GM18498 (cell line): ENCODE measurements at regions not wholly inside any gene's neighbourhood (a gene's known extent, or its start where the extent isn't known, plus 50 kb on each side); places are given as distances from the start of the nearest gene placed in this dataset.
A peak's percentile ranks its signal among the peaks of the same experiment; 100 is the strongest.

Experiments used
- ATAC-seq: cut with Tn5 transposase; IDR thresholded peaks from one replicate; pipeline ENCODE4 v1.9.1; 2021; ENCODE audit warnings: mild to moderate bottlenecking, moderate library complexity; ENCODE audit not compliant: unreplicated experiment

GRCh38 chr10:62625484-62625883 lies 179.0 kb upstream of the ADO start:
- ATAC-seq: no peak

GRCh38 chr10:62626079-62626478 lies 178.4 kb upstream of the ADO start:
- ATAC-seq: no peak

GRCh38 chr10:62626817-62627216 lies 177.7 kb upstream of the ADO start:
- no peak for ATAC-seq

GRCh38 chr10:62627983-62628382 lies 176.5 kb upstream of the ADO start:
- ATAC-seq: no peak

- ATAC-seq: no peak
These were observed 173.3 kb upstream of the ADO start for GRCh38 chr10:62631241-62631640.

- peak; percentile 75 for ATAC-seq
These were observed 172.3 kb upstream of the ADO start for GRCh38 chr10:62632071-62632809.

- no peak for ATAC-seq
These were observed 170.5 kb upstream of the ADO start for GRCh38 chr10:62633976-62634375.

- no peak for ATAC-seq
These were observed 169.9 kb upstream of the ADO start for GRCh38 chr10:62634576-62634975.

GRCh38 chr10:62635127-62635526 lies 169.4 kb upstream of the ADO start:
- no peak for ATAC-seq

GRCh38 chr10:62636825-62637248 lies 167.7 kb upstream of the ADO start:
- no peak for ATAC-seq

GRCh38 chr10:62637249-62638061 lies 167.1 kb upstream of the ADO start:
- ATAC-seq: peak; percentile 63

- peak; percentile 39 for ATAC-seq
These were observed 166.4 kb upstream of the ADO start for GRCh38 chr10:62638062-62638477.

GRCh38 chr10:62639144-62639543 lies 165.4 kb upstream of the ADO start:
- no peak for ATAC-seq

GRCh38 chr10:62640411-62640810 lies 164.1 kb upstream of the ADO start:
- no peak for ATAC-seq

- ATAC-seq: no peak
These were observed 160.6 kb upstream of the ADO start for GRCh38 chr10:62643606-62644587.

GRCh38 chr10:62647375-62648092 lies 157.0 kb upstream of the ADO start:
- ATAC-seq: no peak

GRCh38 chr10:62648921-62649320 lies 155.6 kb upstream of the ADO start:
- no peak for ATAC-seq

GRCh38 chr10:62650411-62650810 lies 154.1 kb upstream of the ADO start:
- no peak for ATAC-seq

GRCh38 chr10:62651341-62651740 lies 153.2 kb upstream of the ADO start:
- ATAC-seq: no peak

- ATAC-seq: no peak
These were observed 152.4 kb upstream of the ADO start for GRCh38 chr10:62652114-62652513.
